Fibroblast of mammary gland (primary cell): ENCODE measurements at regions not wholly inside any gene's neighbourhood (a gene's known extent, or its start where the extent isn't known, plus 50 kb on each side); places are given as distances from the start of the nearest gene placed in this dataset.

ENCODE experiments used
- DNase-seq: peaks from one replicate; pipeline ENCODE4 v3.0.0-alpha.2; 2010; ENCODE audit warnings: low read depth
- H3K4me3 ChIP-seq: 2 replicates; pipeline ENCODE4 v1.5.1; 2011; ENCODE audit warnings: low read depth, mild to moderate bottlenecking, low read length, moderate library complexity; ENCODE audit not compliant: control insufficient read depth
- CTCF ChIP-seq: conservative IDR thresholded peaks from 2 replicates; pipeline ENCODE4 v1.5.1; 2011; ENCODE audit warnings: low read depth, low read length, inconsistent platforms; ENCODE audit not compliant: control insufficient read depth, insufficient read depth

- no peak for DNase-seq
- H3K4me3 ChIP-seq: no peak overlapping the region
- TF ChIP-seq CTCF: no peak
These were observed 501.4 kb upstream of the MEF2C start for GRCh38 chr5:89384391-89384790.

- no peak for TF ChIP-seq CTCF
- H3K4me3 ChIP-seq: no peak overlapping the region
- DNase-seq: no peak
These were observed 497.7 kb upstream of the MEF2C start for GRCh38 chr5:89380635-89381034.

GRCh38 chr5:89377767-89378455, 494.9 kb upstream of the MEF2C start:
- no peak overlapping the region for H3K4me3 ChIP-seq
- DNase-seq: peak; percentile 23
- TF ChIP-seq CTCF: no peak

- H3K4me3 ChIP-seq: no peak overlapping the region
- no peak for DNase-seq
- no peak for TF ChIP-seq CTCF
These were observed 492.0 kb upstream of the MEF2C start for GRCh38 chr5:89374818-89375521.

GRCh38 chr5:89374144-89374784, 491.3 kb upstream of the MEF2C start:
- TF ChIP-seq CTCF: no peak
- no peak for DNase-seq

GRCh38 chr5:89372176-89372575, 489.2 kb upstream of the MEF2C start:
- no peak for TF ChIP-seq CTCF
- peak; percentile 16 for DNase-seq
- no peak overlapping the region for H3K4me3 ChIP-seq

More at GRCh38 chr5:89374144-89374784, 491.3 kb upstream of the MEF2C start:
- no peak overlapping the region for H3K4me3 ChIP-seq
